Astrocyte (in vitro differentiated cells and primary cell): ENCODE measurements at regions not wholly inside any gene's neighbourhood (a gene's known extent, or its start where the extent isn't known, plus 50 kb on each side); places are given as distances from the start of the nearest gene placed in this dataset.

Experiments
- DNase-seq: peaks from one replicate; pipeline ENCODE4 v3.0.0-alpha.2; 2010; ENCODE audit warnings: low read depth
- FAIRE-seq: peaks from 2 replicates; lab custom pipeline; 2011; peaks lifted over from hg19 to GRCh38; lab: Jason Lieb, UNC
- H2AFZ ChIP-seq: 2 replicates; pipeline ENCODE4 v1.6.0; 2012; ENCODE audit warnings: low read depth, low read length, inconsistent platforms
- H3K27ac ChIP-seq: 2 replicates; pipeline ENCODE4 v1.5.1; 2011; ENCODE audit warnings: low read depth, low read length, inconsistent platforms
- H3K27me3 ChIP-seq: 2 replicates; pipeline ENCODE4 v1.6.0; 2011; ENCODE audit warnings: low read length, inconsistent platforms; ENCODE audit not compliant: insufficient read depth
- H3K36me3 ChIP-seq: 2 replicates; pipeline ENCODE4 v1.5.1; 2011; ENCODE audit warnings: low read length, inconsistent platforms; ENCODE audit not compliant: insufficient read depth
- H3K4me1 ChIP-seq: 2 replicates; pipeline ENCODE4 v1.5.1; 2011; ENCODE audit warnings: low read length, inconsistent platforms; ENCODE audit not compliant: insufficient read depth
- H3K4me2 ChIP-seq: 2 replicates; pipeline ENCODE4 v1.6.0; 2012; ENCODE audit warnings: low read length, inconsistent platforms
- H3K4me3 ChIP-seq: 2 replicates; pipeline ENCODE4 v1.5.1; 2011; ENCODE audit warnings: low read depth, mild to moderate bottlenecking, low read length, inconsistent platforms; ENCODE audit not compliant: insufficient read depth
- H3K79me2 ChIP-seq: 2 replicates; pipeline ENCODE4 v1.6.0; 2012; ENCODE audit warnings: mild to moderate bottlenecking, low read length, inconsistent platforms; ENCODE audit not compliant: insufficient read depth
- H3K9ac ChIP-seq: 2 replicates; pipeline ENCODE4 v1.6.0; 2012; ENCODE audit warnings: mild to moderate bottlenecking, low read length, inconsistent platforms
- H3K9me3 ChIP-seq: 2 replicates; pipeline ENCODE4 v1.5.1; 2012; ENCODE audit warnings: low read depth, mild to moderate bottlenecking, low read length, inconsistent platforms; ENCODE audit not compliant: insufficient read depth
- H4K20me1 ChIP-seq: 2 replicates; pipeline ENCODE4 v1.6.0; 2012; ENCODE audit warnings: low read length, inconsistent platforms; ENCODE audit not compliant: insufficient read depth
- H3K27ac Mint-ChIP-seq: one replicate; pipeline ENCODE4 v1.8.0; 2021; ENCODE audit warnings: mild to moderate bottlenecking, mixed read lengths; ENCODE audit not compliant: unreplicated experiment
- H3K27me3 Mint-ChIP-seq: one replicate; pipeline ENCODE4 v1.8.0; 2021; ENCODE audit warnings: low read depth, mixed read lengths; ENCODE audit not compliant: unreplicated experiment
- H3K36me3 Mint-ChIP-seq: one replicate; pipeline ENCODE4 v1.8.0; 2021; ENCODE audit warnings: low read depth, mixed read lengths; ENCODE audit not compliant: unreplicated experiment
- H3K4me1 Mint-ChIP-seq: one replicate; pipeline ENCODE4 v1.8.0; 2021; ENCODE audit warnings: low read depth, mixed read lengths; ENCODE audit not compliant: unreplicated experiment
- H3K4me3 Mint-ChIP-seq: one replicate; pipeline ENCODE4 v1.8.0; 2021; ENCODE audit warnings: mild to moderate bottlenecking, moderate library complexity, mixed read lengths; ENCODE audit not compliant: unreplicated experiment
- H3K9me3 Mint-ChIP-seq: one replicate; pipeline ENCODE4 v1.8.0; 2021; ENCODE audit warnings: mild to moderate bottlenecking, mixed read lengths; ENCODE audit not compliant: unreplicated experiment
- EZH2 ChIP-seq: IDR thresholded peaks from 2 replicates; pipeline ENCODE4 v1.6.1; 2012; ENCODE audit warnings: mild to moderate bottlenecking, low read length, inconsistent platforms; ENCODE audit not compliant: insufficient read depth
- TF ChIP-seq, protein P1 (sequence below): IDR thresholded peaks from 2 replicates; pipeline ENCODE4 v1.5.1; 2011; ENCODE audit warnings: low read depth, mild to moderate bottlenecking, inconsistent platforms, low read length, moderate library complexity; ENCODE audit not compliant: insufficient read depth

DNA sequence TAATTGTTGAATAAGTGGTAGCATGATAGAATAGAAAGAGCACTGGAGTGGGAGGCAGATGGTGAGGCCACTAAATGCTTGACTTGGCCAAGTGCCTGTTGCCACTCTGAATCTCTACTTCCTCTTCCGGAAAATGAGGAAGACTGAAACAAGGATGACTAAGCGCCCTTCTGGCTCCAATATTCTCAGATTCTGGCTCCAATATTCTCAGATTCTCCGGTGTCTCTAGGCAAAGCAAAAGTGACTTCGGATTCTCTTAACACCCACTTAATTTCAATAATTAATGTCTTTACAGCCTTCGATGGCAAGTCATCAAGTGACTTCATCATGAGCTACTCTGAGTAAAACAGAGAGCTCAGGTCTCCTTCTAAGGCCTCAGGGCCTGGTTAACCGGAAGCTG lies 402.2 kb upstream of the FGF13 start:
- H3K27ac Mint-ChIP-seq: no peak overlapping the region
- DNase-seq (no peak), FAIRE-seq (no peak)
- TF ChIP-seq, protein P1, sequence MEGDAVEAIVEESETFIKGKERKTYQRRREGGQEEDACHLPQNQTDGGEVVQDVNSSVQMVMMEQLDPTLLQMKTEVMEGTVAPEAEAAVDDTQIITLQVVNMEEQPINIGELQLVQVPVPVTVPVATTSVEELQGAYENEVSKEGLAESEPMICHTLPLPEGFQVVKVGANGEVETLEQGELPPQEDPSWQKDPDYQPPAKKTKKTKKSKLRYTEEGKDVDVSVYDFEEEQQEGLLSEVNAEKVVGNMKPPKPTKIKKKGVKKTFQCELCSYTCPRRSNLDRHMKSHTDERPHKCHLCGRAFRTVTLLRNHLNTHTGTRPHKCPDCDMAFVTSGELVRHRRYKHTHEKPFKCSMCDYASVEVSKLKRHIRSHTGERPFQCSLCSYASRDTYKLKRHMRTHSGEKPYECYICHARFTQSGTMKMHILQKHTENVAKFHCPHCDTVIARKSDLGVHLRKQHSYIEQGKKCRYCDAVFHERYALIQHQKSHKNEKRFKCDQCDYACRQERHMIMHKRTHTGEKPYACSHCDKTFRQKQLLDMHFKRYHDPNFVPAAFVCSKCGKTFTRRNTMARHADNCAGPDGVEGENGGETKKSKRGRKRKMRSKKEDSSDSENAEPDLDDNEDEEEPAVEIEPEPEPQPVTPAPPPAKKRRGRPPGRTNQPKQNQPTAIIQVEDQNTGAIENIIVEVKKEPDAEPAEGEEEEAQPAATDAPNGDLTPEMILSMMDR: no peak
- no peak for TF ChIP-seq EZH2
- H4K20me1 ChIP-seq: no peaks in the 10 kb centered on the region
- H3K27me3 ChIP-seq: no peaks in the 10 kb centered on the region
- no peaks in the 10 kb centered on the region for H3K36me3 ChIP-seq
- H3K4me2 ChIP-seq: no peak overlapping the region
- no peaks in the 10 kb centered on the region for H3K9me3 ChIP-seq
- H3K4me1 ChIP-seq: peaks cover 11% of the 10 kb centered on the region
- H3K4me1 Mint-ChIP-seq: no peaks in the 10 kb centered on the region
- H3K4me3 Mint-ChIP-seq: no peak overlapping the region
- H3K79me2 ChIP-seq: no peaks in the 10 kb centered on the region
- H3K27me3 Mint-ChIP-seq: no peaks in the 10 kb centered on the region
- no peaks in the 10 kb centered on the region for H3K36me3 Mint-ChIP-seq
- peak overlapping the region; percentile 47 for H2AFZ ChIP-seq
- no peak overlapping the region for H3K4me3 ChIP-seq
- H3K9ac ChIP-seq: no peak overlapping the region
- no peak overlapping the region for H3K27ac ChIP-seq
- no peaks in the 10 kb centered on the region for H3K9me3 Mint-ChIP-seq

DNA sequence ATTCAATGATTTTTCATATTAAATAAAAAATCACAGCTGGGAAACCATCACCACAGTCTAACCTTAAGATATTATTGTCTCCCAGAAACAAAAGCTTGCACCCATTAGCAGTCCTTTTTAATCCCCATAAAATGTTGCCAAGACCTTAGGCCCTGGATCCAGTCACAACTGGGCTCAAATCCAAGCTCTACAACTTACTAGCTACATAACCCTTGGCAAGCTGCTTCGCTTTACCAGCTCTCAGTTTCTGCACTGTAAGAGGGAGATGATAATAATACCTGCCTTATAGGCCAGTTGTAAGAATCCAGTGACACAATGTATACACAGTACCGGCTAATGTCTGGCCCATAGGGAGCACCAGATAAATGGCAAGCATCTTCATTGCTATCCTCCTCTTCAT lies 400.9 kb upstream of the FGF13 start:
- Histone ChIP-seq H4K20me1 (no peaks in the 10 kb centered on the region), H3K9ac (no peak overlapping the region), H3K4me2 (no peak overlapping the region), H3K36me3 (no peaks in the 10 kb centered on the region), H3K79me2 (no peaks in the 10 kb centered on the region), H2AFZ (no peak overlapping the region), H3K27ac (peak overlapping the region; percentile 12), H3K27me3 (no peaks in the 10 kb centered on the region), H3K9me3 (no peaks in the 10 kb centered on the region), H3K4me3 (no peak overlapping the region), H3K4me1 (peaks cover 11% of the 10 kb centered on the region)
- DNase-seq: peak; percentile 67
- H3K27me3 Mint-ChIP-seq: no peaks in the 10 kb centered on the region
- no peaks in the 10 kb centered on the region for H3K4me1 Mint-ChIP-seq
- TF ChIP-seq, protein P1: no peak
- no peak for TF ChIP-seq EZH2
- no peaks in the 10 kb centered on the region for H3K36me3 Mint-ChIP-seq
- no peak for FAIRE-seq
- no peak overlapping the region for H3K4me3 Mint-ChIP-seq
- no peak overlapping the region for H3K27ac Mint-ChIP-seq
- H3K9me3 Mint-ChIP-seq: no peaks in the 10 kb centered on the region

- Mint-ChIP-seq H3K4me3 (no peak overlapping the region), H3K36me3 (no peaks in the 10 kb centered on the region), H3K27me3 (no peaks in the 10 kb centered on the region), H3K27ac (peak overlapping the region; percentile 51), H3K4me1 (peaks cover 5% of the 10 kb centered on the region), H3K9me3 (no peaks in the 10 kb centered on the region)
- Histone ChIP-seq H3K4me2 (no peak overlapping the region), H3K4me3 (no peak overlapping the region), H3K79me2 (no peaks in the 10 kb centered on the region), H2AFZ (no peak overlapping the region), H3K9me3 (no peaks in the 10 kb centered on the region), H3K27ac (no peak overlapping the region), H3K27me3 (no peaks in the 10 kb centered on the region), H3K4me1 (peaks cover 2% of the 10 kb centered on the region), H3K9ac (no peak overlapping the region), H3K36me3 (no peaks in the 10 kb centered on the region), H4K20me1 (no peaks in the 10 kb centered on the region)
- DNase-seq: peak; percentile 91
- TF ChIP-seq EZH2: no peak
- TF ChIP-seq, protein P1: no peak
- FAIRE-seq: peak; percentile 100
These were observed 394.6 kb upstream of the FGF13 start for GRCh38 chrX:139106069-139106468.
